SKM-1 (cell line): ENCODE measurements at regions not wholly inside any gene's neighbourhood (a gene's known extent, or its start where the extent isn't known, plus 50 kb on each side); places are given as distances from the start of the nearest gene placed in this dataset.
"Not testable (repeated sequence)": the region's sequence is repeated elsewhere in the genome, so short reads cannot be mapped to it uniquely, and the experiment has no call there.

Experiments
- DNase-seq: peaks from one replicate; lab custom pipeline; 2025; ENCODE audit not compliant: unreplicated experiment; lab: John Stamatoyannopoulos, UW

DNA sequence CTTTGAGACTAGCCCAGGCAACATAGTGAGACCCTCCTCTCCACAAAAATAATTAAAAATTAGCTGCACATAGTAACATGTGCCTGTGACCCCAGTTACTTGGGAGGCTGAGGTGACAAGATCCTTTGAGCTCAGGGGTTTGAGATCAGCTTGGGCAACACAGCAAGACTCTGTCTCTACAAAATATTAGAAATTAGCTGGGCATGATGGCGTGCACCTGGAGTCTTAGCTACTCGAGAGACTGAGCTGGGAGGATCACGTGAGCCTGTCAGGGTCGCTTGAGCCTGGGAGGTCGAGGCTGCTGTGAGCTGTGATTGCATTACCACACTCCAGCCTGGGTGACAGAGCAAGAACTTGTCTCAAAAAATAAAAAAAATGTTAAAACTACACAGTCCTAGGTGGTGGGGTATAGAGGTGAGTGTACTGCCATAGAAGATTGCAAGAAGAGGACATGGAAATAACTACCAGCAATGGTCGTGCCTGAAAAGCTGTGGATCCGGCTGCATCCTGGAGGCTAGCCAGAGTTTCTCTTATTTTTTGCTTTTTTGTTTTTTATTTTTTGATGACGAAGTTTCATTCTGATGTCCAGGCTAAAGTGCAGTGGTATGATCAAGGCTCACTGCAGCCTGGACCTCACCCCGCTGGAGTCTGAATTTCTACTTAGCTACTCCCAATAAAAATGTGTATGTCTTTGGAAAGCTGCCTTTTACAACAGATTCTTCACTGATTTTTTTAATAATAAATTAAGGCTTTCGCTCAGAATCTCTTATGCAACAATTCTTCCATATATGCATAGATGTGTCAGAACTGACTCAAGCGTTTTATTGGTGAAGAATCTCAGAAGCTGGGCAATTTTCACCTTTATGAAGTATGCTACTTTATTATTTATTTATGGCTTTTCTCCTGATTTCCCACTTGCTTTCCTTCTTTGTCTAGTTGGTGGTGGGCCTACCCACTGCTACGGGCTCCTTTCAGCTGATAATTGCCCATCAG, 393.8 kb downstream of the TSHZ3 start:
- DNase-seq = no peak

DNA sequence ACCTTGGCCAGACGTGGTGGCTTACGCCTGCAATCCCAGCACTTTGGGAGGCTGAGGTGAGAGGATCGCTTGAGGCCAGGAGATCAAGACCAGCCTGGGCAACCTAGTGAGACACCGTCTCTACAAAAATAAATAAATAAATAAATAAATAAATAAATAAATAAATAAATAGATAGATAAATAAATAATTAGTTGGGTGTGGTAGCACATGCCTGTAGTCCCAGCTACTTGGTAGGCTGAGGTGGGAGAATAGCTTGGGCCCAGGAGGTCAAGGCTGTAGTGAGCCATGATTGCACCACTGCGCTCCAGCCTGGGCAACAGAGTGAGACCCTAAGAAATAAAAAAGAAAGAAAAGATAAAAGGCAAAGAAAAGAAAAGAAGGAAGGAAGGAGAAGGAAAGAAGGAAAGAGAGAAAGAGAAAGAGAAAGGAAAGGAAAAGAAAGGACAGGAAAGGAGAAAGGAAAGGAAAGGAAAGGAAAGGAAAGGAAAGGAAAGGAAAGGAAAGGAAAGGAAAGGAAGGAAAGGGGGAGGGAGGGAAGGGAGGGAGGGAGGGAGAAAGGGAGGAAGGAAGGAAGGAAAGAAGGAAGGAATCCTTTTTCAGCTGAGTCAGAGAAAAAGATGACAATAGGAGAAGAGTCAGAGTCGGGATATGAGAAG, 404.8 kb downstream of the TSHZ3 start:
- not testable (repeated sequence) for DNase-seq

DNA sequence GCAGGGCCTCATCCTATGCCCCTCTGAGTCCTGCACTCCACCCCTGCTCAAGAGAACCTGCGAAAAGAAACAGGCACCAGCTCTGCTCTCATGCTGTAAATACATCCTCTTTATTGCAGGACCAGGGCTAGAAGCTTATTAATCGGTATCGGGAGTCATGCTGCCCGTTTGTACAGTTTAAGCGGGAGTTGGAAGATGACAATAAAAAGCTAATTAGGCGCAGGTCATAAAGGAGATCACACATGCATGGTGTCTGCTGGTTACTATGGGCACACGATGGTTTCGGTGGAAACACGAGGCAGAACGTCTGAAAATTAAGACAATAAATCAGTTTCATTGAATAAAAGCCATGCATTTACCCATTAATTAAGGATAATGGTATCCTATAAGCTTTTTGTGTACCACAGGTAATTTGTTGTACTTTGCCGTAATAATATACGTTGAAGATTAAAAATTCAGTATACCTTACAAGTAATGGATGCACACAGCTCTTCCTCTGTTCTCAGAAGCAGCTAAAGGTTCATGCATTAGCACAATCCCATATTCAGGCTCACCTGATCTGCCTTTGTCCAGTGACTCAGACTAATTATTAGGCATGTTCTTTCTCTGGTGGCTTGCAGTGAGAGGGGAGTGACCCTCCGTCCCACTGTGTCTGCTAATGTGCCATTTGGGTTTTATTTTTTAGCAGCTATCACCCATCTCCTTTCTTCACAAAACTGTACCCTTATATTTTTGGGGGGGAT, 406.0 kb downstream of the TSHZ3 start:
- no peak for DNase-seq

DNA sequence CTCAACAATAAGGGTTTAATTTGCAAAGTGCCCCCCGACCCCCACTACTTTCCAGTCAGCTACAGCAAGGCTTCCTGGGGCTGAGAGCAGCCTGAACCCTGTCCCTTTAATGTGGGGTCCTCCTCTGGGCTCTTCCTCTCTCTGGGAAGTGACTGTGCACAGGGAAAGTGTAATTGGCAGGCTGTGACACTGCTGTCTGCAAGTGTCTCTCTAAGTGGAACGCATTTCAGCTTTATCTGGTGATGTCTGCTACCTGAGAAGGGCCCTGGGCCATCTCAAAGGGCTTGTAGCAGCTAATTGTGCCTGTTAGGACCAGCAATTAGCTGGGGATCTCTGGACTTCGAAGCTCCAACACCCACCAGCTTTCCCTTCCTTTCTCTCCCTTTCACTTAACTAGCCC, 406.6 kb downstream of the TSHZ3 start:
- DNase-seq = no peak

DNA sequence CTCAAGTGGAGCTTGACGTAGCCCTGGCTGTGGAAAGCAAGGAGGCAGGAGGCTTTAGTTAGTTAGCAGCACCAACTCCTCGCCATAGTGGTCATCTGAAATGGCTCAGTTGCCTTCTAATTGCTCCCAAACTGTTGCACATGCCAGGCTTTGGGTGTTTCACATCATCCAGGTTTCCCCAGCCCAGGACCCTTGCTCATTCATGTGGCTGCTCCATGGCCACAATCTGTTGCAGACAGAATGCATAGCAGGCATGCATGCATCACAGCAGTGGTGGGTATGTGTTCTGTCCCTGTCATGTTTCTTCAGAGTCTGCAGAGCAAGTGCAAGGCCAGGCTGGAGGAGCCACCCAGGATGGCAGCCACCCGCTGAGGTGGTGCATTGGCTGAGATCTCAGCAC, 407.6 kb downstream of the TSHZ3 start:
- no peak for DNase-seq

DNA sequence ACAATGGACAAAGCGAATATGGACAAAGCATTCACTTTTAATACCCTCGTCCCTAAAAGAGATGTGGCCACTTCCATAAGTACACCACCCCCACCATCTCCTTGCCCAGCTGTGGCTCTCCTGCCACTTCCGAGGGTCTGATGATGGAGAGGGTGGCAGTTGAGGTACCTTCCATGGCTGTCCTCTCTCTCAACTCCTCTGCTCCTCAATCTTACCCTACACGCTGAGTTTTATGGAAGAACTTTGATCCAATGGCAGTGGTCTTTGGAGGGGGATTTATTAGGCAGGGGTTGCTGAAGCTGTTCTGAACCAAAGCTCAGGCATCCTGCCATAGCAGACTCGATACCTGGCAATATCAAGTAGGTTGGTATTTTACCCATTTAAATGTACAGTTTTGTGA, 413.0 kb downstream of the TSHZ3 start:
- DNase-seq = no peak

DNA sequence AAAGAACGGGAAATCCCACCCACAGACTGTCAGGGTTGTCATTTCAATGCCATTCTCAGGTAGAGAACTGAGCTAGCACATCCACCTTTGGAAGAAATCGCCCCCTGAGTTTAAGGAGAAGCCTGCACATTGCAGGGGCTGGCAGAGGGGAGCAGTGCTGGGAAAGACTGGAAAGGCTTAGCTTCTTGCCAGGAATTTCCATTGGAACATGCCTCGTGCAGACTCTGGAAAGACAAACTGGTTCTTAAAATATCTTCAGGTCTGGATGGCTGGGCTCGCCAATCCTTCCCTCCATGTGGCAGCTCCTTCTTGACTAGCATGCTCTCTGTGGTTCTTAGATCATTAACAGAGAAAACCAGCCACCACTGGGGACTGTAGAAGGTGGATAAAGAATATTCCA, 414.1 kb downstream of the TSHZ3 start:
- no peak for DNase-seq

DNA sequence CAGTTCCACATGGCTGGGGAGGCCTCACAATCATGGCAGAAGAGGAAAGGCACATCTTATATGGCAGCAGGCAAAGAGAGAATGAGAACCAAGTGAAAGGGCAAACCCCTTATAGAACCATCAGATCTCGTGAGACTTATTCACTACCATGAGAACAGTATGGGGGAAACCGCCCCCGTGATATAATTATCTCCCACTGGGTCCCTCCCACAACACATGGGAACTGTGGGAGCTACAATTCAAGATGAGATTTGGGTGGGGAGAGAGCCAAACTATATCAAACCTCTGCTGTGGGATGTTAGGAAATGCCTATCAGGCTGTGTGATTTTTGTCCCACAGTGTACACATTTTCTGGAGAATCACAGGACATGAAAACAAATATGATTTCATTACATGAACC, 415.8 kb downstream of the TSHZ3 start:
- not testable (repeated sequence) for DNase-seq

DNA sequence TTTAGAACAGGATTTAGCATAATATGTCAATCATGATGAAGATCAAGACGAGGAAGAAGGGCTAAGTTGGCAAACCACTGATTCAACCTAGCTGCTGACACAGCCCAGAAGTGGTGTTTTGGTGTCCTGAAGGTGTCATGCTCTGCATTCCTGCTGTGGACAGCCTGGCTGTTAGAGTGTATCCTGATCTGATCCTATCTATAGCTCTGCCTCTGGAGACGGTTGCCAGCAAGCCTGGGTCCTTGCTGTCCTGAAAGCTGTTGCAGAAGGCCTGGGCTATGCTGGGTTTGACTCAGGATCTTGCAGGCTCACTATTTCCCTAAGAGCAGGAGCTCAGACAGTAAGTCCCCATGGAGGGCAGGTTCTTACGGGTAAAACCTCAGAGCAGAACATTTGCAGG, 416.4 kb downstream of the TSHZ3 start:
- no peak for DNase-seq

DNA sequence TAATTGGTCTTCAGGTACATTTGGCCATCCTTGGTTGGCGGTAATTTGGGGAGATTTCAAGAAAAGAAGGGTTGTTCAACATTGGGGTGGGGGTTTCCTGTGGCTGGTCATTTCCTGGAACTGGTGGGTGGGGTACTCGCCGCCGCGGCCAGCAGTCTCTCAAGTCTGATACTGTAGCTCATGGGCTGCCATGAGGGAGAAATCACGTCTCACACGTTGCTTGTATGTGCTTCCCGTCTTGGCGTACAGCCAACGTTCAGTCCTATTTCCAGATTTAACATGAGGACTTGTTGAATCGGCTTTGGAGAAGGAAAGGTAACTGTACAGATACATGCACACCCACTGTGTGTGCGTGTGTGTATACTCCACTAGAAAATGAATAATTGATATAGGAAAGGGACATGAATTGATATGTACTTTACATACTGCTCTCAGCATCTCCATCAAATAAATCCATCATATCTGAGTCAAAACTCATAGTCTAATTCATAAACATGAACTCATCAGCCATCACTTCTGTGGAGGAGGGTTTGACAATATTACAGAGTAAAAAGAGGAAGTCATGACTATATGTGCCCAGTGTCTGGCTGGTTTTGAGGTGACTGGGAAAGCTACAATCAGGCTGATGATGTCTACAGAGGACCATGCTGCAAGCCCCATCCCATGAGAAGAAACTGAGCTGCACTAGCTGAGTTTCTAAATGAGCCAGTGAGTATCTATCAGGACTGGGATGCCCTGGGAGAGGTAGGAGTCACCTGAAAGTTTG, 418.1 kb downstream of the TSHZ3 start:
- DNase-seq = no peak

DNA sequence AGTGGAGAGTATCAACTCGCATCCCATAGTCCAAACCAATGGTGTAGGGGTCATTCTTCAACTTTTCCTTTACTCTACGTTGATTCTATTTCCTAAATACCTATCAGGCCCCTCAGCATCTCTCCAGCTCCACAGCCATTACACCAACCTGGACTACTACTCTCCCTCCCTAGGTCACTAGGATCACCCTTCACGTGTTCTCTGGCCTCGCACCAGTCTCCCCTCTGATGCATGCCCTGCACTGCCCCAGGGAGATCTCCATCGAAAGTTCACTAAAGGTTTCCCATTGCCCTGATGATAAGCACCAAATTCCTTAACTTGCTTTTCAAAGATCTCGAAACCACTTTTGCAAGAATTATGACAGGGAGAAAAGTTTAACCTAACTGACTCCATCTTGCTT, 421.5 kb downstream of the TSHZ3 start:
- no peak for DNase-seq

DNA sequence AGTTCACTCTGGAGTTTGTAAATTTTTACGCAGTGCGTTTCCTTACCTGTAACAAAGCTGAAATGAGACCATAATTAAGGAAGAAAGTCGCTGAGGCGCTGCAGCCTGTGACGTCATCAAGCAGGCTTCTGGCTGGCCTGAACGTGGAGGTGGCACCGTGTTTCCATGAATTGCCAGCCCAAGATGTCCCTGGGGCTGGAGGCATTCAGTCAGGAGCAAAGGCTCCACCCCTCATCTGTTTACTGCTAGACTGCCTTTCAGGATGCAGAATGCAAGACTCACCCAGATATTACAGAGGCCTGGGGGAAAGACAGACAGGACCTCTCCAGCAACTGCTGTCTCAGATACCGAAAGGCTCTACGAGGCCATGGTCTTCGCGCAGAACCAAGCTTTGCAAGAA, 424.6 kb downstream of the TSHZ3 start:
- DNase-seq = no peak

DNA sequence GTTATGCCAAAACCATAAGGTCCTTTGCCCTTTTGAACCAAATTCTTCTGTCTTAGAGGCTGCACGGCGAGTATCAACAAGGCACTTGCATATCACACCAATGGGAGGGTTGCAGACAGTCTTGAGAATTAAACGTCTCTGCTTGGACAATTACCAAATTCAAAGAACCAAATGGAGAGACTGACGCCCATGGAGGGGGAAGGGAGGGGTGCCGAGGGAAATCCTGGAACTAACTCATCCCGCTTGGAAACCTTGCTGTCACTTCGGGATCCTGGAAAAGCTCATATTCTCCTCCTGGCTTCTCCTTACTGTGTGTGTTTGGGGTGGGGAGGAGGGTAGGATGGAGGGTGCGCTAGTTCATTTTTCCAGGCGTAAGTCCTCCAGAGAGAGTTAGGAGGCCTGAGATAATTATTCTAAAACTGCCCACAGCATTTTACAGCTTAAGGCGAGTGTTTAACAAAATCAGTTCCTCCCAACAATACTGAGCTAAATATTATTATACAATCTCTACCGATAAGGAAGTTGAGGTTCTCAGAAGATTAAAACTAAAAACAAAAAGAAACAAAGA, 425.1 kb downstream of the TSHZ3 start:
- DNase-seq = no peak

DNA sequence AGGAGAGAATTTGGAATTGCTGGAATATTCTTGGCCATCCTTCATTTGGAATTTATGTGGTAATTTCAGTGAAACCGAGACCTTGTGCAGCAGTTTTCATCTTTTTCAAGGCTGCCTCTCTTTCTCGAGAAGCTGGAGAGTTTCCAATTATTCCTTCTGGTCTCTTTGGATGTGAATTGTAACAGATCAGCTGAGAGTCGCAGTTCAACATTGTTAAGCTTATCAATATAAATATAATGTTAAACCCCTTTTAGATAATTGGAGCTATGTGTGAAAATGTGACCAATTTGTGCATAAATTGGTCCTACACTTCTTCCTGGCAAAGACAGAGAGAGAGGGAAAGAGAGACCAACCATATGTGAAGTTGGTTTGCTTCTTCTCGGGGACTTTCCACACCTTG, 425.6 kb downstream of the TSHZ3 start:
- no peak for DNase-seq

DNA sequence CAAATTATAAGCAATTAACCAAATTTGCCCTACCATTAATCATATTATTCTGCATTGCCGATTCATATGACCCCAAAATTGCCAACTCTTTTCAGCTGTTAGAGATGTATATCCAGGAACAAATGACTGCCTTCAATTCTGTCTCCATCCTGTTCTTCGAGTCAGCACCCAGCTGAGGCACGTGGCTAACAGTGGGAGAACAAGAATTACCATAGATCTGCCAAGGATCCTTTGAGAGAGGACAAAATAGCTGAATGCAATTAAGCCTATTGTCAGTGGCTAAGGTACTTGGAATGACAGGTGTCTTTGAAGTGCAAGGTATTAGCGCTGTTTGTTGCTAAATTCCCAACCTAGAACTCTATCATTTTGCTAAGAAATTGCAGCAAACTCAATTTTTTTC, 426.1 kb downstream of the TSHZ3 start:
- no peak for DNase-seq

DNA sequence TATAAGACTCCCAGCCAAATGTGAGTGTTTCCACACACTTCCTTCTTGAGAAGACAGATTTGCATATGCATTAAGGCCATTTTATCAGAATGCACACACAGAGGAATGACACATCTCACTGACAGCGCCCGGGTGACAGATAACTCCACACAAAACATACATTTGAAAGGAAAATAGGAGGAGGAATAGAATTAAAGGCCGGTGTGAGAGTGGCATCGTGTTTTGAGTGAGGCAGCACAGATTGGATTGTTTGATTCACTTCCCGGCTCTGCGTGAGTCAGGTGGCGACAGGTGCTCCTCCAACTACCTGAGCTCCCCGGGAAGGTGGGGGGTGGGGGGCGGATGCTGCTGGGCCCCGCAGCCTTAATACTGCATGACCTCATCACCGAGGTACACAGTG, 429.0 kb downstream of the TSHZ3 start:
- no peak for DNase-seq

DNA sequence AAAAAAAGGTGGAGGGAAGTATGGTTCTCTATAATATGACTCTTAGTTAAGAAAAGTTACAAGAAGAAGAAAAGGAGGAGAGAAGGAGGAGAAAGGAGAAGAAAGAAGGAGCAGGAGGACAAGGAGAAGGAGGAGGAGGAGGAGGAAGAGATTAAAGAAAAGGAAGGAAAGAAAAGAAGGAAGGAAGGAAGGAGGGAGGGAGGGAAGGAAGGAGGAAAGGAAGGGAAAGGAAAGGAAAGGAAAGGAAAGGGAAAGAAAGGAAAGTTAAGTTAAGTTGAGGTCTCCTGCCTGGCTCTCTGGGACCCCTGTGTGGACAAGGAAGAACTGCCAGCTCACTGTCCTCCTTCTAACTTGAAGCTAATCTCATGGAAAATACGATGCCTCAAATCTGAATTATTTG, 429.5 kb downstream of the TSHZ3 start:
- no peak for DNase-seq

DNA sequence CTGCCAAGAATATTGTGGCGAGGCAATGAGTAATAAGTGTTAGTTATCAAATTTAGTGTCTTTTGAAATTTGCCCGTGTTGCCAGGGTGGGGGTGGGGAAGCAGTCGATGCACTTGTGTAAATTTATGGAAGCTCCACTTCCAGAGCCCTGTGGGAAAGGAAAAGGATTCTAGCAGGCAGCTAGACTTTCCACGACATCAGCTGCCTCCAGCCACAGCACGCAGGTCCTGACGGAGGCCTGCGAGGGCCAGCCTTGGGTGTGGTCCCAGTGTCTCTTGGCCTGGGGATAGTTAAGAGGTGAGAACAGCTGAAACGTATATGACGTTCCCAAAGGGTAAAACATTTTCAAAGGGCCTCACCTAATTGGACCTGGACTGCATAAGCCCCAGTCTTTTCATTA, 433.0 kb downstream of the TSHZ3 start:
- DNase-seq = no peak

DNA sequence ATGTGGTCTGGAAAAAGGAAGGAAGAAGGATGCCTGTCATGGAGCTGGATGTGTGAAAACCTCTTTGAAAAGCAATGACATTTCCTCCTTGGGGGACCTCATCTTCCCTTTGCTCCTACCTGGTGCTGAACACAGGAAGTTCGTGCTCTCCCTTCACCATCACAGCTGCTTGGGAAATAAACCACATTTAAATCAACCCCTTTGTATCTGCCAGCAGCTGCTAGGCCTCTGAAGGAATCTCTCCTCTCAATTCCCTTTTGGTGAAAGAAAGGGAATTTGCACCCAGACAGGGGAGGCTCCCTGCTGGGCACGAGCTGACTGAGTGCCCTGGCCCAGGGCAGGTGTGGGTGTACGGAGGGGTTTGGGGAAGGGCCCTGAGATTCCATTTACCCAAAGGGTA, 437.7 kb downstream of the TSHZ3 start:
- DNase-seq = no peak

DNA sequence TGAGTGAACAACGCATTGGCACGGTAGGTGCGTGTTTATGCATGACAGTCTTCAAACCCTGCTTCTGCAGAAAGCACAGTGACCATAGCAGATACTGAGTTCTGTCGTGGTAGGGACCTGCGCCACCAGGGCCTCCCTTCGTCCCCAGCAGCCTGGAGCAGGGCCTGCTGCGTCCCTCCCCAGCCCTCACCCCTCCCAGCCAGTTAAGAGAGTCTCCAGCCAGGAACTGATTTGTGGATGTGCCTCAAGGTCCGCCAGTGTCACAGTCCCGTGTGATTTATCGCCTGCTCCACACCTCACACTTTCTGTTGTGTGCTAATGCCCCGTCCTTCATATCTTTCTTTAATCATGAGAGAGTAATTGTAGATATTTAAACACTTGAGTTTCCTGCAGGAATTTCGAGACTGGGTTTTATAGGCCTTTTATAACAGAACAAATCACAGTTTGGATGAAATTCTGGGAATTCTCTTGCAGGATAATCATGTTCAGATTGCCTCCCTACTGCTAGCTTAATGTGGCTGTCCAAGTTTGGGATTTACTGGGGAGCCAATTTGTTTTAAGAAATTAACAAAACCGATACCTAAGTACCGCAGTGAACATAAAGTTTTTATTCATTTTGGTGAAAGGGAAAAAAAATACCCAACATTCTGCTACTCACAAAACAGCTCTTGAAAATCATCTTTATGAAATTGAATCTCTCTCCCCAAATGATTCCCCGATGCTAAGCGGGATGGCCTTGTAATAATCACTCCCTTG, 438.6 kb downstream of the TSHZ3 start:
- no peak for DNase-seq
